AG09309 (cell line): ENCODE measurements at regions not wholly inside any gene's neighbourhood (a gene's known extent, or its start where the extent isn't known, plus 50 kb on each side); places are given as distances from the start of the nearest gene placed in this dataset.

Source experiments
- DNase-seq: peaks from one replicate; pipeline ENCODE4 v3.0.0-alpha.2; 2010; ENCODE audit warnings: low read depth
- H3K4me3 ChIP-seq: 2 replicates; pipeline ENCODE4 v1.5.1; 2011; ENCODE audit warnings: mild to moderate bottlenecking, low read depth, low read length, moderate library complexity; ENCODE audit not compliant: control insufficient read depth
- CTCF ChIP-seq: IDR thresholded peaks from 2 replicates; pipeline ENCODE4 v1.5.1; 2011; ENCODE audit warnings: mild to moderate bottlenecking, low read depth, low read length, inconsistent platforms; ENCODE audit not compliant: insufficient read depth, control insufficient read depth; ENCODE audit errors: missing control alignments

- no peak for TF ChIP-seq CTCF
- DNase-seq: no peak
- H3K4me3 ChIP-seq: no peak overlapping the region
These were observed 86.3 kb upstream of the HIVEP1 start for GRCh38 chr6:11925805-11926204.

- no peak for DNase-seq
- H3K4me3 ChIP-seq: no peak overlapping the region
- no peak for TF ChIP-seq CTCF
These were observed 88.5 kb upstream of the HIVEP1 start for GRCh38 chr6:11923621-11924020.

GRCh38 chr6:11922901-11923300, 89.2 kb upstream of the HIVEP1 start:
- TF ChIP-seq CTCF: no peak
- no peak overlapping the region for H3K4me3 ChIP-seq
- no peak for DNase-seq

GRCh38 chr6:11921751-11922150, 90.4 kb upstream of the HIVEP1 start:
- H3K4me3 ChIP-seq: no peak overlapping the region
- no peak for DNase-seq
- no peak for TF ChIP-seq CTCF

GRCh38 chr6:11921017-11921438, 91.1 kb upstream of the HIVEP1 start:
- no peak for TF ChIP-seq CTCF

GRCh38 chr6:11920566-11920965, 91.5 kb upstream of the HIVEP1 start:
- TF ChIP-seq CTCF: no peak
- no peak for DNase-seq
- H3K4me3 ChIP-seq: no peak overlapping the region

More at GRCh38 chr6:11921017-11921438, 91.1 kb upstream of the HIVEP1 start:
- no peak overlapping the region for H3K4me3 ChIP-seq
- peak; percentile 82 for DNase-seq
